Right lobe of liver (tissue), 6 donors: ENCODE measurements at regions not wholly inside any gene's neighbourhood (a gene's known extent, or its start where the extent isn't known, plus 50 kb on each side); places are given as distances from the start of the nearest gene placed in this dataset.
"Not testable (repeated sequence)": the region's sequence is repeated elsewhere in the genome, so short reads cannot be mapped to it uniquely, and the experiment has no call there.

Experiments
- ATAC-seq, 4 donors: fragments of 200-7000 bp; cut with Tn5 transposase; one replicate each; pipeline ENCODE4 v1.9.1; 2020; ENCODE audit warnings: mild to moderate bottlenecking in 4 of 4, moderate library complexity in 4 of 4
- DNase-seq, 3 donors: peaks; one replicate each; pipeline ENCODE4 v3.0.0-alpha.2; 2020
- H3K27ac ChIP-seq, 3 donors: fragments of 200-600 bp; one replicate each; pipeline ENCODE4 v1.8.0; 2022
- H3K27me3 ChIP-seq, 2 donors: fragments of 200-600 bp; one replicate each; pipeline ENCODE4 v1.8.0; 2022
- H3K36me3 ChIP-seq, 4 donors: fragments of 200-600 bp; sonication (generic) in 1 of 4; one replicate each; pipeline versions ENCODE4 v1.5.1 to v1.8.0; 2017 to 2022; ENCODE audit warnings: control low read depth in 1 of 4
- H3K4me1 ChIP-seq, 4 donors: fragments of 200-600 bp; sonication (generic) in 1 of 4; one replicate each; pipeline versions ENCODE4 v1.5.1 to v1.8.0; 2017 to 2022; ENCODE audit warnings: control low read depth in 1 of 4
- H3K4me3 ChIP-seq, 3 donors: fragments of 200-600 bp; one replicate each; pipeline ENCODE4 v1.8.0; 2022
- H3K9me3 ChIP-seq, 4 donors: fragments of 200-600 bp; sonication (generic) in 1 of 4; one replicate each; pipeline versions ENCODE4 v1.5.1 to v1.8.0; 2017 to 2022; ENCODE audit warnings: control low read depth in 1 of 4
- POLR2A ChIP-seq: fragments of 450-650 bp; IDR thresholded peaks from one replicate; pipeline ENCODE4 v1.6.1; 2017; ENCODE audit warnings: antibody characterized with exemption, mild to moderate bottlenecking
- WGBS: methylation state at CpG from one replicate; pipeline ENCODE4 v1.1.6; 2018; ENCODE audit warnings: low coverage, low lambda C conversion rate; ENCODE audit not compliant: insufficient coverage; ENCODE audit errors: missing lambda C conversion rate; 5-methylcytosine and 5-hydroxymethylcytosine counted together
- intact Hi-C, 2 donors: fragments of 100-400 bp; cut with DNase I; formaldehyde crosslinking; loops; one replicate each; pipeline versions ENCODE4 v1.11.2 to v1.14.1; 2022
- TF ChIP-seq, protein P1 (sequence below), 4 donors: fragments of 200-600 bp in 3 of 4; fragments of 450-650 bp in 1 of 4; IDR thresholded peaks; one replicate each; pipeline versions ENCODE4 v1.5.1 to v1.8.0; 2016 to 2022; ENCODE audit warnings: antibody characterized with exemption in 4 of 4, mild to moderate bottlenecking in 2 of 4
- donor health status: DM: no; HTN: yes; CAD: no.
- donor health status: DM: no; HTN: no; CAD: no.
- donor health status: DM: no; HTN: no; CAD: no.
- donor health status: DM: no; HTN: yes; CAD: no.
- donor health status: DM: no; HTN: yes; CAD: no.

DNA sequence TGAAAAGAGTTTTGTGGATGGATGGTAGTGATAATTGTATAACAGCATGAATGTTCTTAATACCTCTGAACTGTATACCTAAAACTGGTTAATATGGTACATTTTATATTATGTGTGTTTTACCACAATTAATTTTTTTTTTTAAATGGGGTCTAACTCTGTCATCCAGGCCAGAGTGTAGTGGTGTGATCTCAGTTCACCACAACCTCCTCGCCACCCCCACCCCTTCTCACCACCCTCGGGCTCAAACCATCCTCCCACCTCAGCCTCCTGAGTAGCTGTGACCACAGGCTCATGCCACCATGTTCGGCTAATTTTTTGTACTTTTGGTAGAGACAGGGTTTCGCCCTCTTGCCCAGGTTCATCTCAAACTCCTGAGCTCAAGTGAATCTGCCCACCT is 123.2 kb downstream of the CDRT15L2 start:
- 55% methylated on average over 4 of the region's 4 CpGs for WGBS
- H3K27me3 ChIP-seq: no peaks in the 10 kb centered on the region
- ATAC-seq: no peak
- DNase-seq: no peak
- no peaks in the 10 kb centered on the region for H3K9me3 ChIP-seq
- H3K27ac ChIP-seq: no peak overlapping the region
- H3K4me1 ChIP-seq: no peaks in the 10 kb centered on the region
- no peaks in the 10 kb centered on the region for H3K36me3 ChIP-seq
- intact Hi-C loops: no loop called here
- no peak for TF ChIP-seq POLR2A
- TF ChIP-seq, protein P1, sequence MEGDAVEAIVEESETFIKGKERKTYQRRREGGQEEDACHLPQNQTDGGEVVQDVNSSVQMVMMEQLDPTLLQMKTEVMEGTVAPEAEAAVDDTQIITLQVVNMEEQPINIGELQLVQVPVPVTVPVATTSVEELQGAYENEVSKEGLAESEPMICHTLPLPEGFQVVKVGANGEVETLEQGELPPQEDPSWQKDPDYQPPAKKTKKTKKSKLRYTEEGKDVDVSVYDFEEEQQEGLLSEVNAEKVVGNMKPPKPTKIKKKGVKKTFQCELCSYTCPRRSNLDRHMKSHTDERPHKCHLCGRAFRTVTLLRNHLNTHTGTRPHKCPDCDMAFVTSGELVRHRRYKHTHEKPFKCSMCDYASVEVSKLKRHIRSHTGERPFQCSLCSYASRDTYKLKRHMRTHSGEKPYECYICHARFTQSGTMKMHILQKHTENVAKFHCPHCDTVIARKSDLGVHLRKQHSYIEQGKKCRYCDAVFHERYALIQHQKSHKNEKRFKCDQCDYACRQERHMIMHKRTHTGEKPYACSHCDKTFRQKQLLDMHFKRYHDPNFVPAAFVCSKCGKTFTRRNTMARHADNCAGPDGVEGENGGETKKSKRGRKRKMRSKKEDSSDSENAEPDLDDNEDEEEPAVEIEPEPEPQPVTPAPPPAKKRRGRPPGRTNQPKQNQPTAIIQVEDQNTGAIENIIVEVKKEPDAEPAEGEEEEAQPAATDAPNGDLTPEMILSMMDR (IDR thresholded peaks at IDR 0.05): no peak
- H3K4me3 ChIP-seq: no peak overlapping the region

DNA sequence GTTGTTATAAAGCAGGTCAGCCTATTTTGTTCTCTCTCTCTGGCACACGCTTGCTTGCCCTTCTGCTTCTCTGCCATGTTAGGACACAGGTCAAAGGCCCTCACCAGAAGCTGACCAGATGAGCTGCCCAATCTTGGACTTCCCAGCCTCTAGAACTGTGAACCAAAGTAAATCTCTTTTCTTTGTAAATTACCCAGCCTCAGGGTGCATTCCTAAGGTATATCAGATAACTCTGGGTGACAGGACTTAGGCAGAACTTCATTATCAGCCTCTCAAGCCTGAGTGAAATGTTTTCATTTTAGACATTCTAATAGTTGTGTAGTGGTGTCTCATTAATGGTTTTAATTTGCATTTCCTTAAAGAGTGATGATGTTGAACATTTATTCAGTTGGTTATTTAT is 124.3 kb downstream of the CDRT15L2 start:
- Histone ChIP-seq H3K9me3 (no peaks in the 10 kb centered on the region), H3K36me3 (no peaks in the 10 kb centered on the region), H3K27ac (no peak overlapping the region), H3K4me3 (no peak overlapping the region), H3K27me3 (no peaks in the 10 kb centered on the region), H3K4me1 (no peaks in the 10 kb centered on the region)
- intact Hi-C loops: no loop called here
- ATAC-seq (no peak), DNase-seq (no peak)
- TF ChIP-seq POLR2A: no peak
- TF ChIP-seq, protein P1 (IDR thresholded peaks at IDR 0.05): no peak
- no CpG with 5 or more reads among the region's 1 CpG for WGBS

DNA sequence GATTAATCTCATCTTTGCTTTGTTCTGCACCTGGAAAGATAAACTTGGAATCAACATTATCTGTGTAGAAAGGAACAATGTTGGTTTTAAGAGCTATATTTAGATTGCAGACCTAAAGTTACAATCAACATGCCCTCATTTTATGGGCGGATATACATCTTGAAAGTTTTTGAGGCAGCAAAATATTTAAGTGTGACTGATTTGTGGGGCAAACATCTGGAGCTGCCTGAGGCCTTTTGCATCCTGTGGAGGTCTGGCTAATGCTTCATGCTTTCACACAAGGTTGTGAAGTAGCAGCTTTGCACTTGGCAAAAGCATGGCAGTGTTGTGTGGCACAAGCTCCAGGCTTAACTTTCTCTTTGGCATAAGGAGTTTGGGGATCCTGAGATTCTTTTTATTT is 125.7 kb downstream of the CDRT15L2 start:
- H3K36me3 ChIP-seq, H3K4me1 ChIP-seq, H3K27me3 ChIP-seq, H3K27ac ChIP-seq, H3K9me3 ChIP-seq, ATAC-seq, DNase-seq, intact Hi-C loops, H3K4me3 ChIP-seq: not testable (repeated sequence)
- WGBS: 33% methylated on average over 1 of the region's 1 CpG

DNA sequence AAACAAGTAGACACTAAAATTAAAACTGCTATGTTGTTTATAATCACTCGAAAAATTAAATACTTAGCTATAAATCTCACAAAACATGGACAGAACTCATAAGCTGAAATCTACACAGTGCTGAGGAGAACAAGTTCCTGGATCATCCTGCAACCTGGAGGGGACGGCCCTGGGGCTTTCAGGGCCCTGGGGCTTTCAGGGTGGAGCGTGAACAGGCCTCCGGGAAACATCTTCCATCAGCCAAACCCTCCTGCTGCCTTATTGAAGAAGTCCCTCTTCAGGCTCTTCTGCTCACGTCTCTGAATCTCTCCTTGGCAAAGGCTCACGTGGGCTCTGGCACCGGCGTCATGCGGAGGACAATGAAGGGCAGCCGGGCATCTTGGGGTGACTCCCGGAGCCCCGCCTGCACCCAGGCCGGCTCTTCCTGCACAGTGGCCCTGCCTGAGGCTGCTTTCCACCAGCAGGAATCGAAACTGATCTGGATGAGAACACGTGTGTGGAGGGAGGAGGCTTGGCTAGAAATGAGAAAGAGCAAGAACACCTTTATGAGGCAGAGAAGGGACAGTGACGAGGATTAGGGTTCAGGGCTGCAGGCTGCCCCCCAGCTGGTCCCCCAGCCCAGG is 127.3 kb downstream of the CDRT15L2 start:
- 41% methylated on average over 4 of the region's 16 CpGs for WGBS
- Histone ChIP-seq H3K27me3 (no peaks in the 10 kb centered on the region), H3K27ac (no peak overlapping the region), H3K36me3 (no peaks in the 10 kb centered on the region), H3K9me3 (no peaks in the 10 kb centered on the region), H3K4me3 (no peak overlapping the region), H3K4me1 (no peaks in the 10 kb centered on the region)
- ATAC-seq: no peak
- TF ChIP-seq, protein P1 (IDR thresholded peaks at IDR 0.05): no peak
- TF ChIP-seq POLR2A: no peak
- no peak for DNase-seq
- intact Hi-C loops: no loop called here

DNA sequence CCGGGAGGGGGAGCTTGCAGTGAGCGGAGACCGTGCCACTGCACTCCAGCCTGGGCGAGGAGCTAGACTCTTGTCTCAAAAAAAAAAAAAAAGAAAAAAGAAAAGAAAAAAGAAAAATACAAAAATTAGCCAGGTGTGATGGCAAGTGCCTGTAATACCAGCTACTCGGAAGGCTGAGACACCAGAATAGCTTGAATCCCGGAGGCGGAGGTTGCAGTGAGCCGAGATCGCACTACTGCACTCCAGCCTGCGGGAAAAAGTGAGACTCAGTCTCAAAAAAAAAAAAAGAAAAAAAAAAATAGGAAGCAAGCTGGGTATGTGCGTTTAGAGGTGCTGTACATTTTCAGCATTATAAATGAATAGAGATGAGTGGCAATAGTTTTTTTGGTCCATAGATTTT is 129.3 kb downstream of the CDRT15L2 start:
- H3K36me3 ChIP-seq, H3K27me3 ChIP-seq, H3K4me3 ChIP-seq, H3K9me3 ChIP-seq, H3K27ac ChIP-seq, ATAC-seq, DNase-seq, H3K4me1 ChIP-seq, intact Hi-C loops: not testable (repeated sequence)
- 67% methylated on average over 7 of the region's 11 CpGs for WGBS

DNA sequence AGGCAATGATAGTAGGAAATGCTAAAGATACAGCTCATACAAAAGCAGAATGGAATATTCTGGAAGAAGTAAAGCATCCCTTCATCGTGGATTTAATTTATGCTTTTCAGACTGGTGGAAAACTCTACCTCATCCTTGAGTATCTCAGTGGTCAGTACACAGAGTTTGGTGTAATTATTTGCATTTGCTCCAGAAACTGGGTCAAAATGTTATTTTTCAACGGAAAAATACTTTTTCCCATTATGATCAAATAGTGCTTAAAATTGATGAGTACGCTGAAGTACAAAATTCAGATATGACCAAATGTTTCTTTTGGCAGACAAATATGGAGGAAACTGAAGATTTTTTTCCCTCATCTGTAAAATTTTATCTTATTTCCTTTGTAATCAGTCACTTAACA is 137.0 kb downstream of the CDRT15L2 start:
- H3K4me1 ChIP-seq, H3K9me3 ChIP-seq, intact Hi-C loops, H3K27ac ChIP-seq, ATAC-seq, H3K36me3 ChIP-seq, H3K27me3 ChIP-seq, DNase-seq, H3K4me3 ChIP-seq: not testable (repeated sequence)
- 76% methylated on average over 3 of the region's 3 CpGs for WGBS
